LHCN-M2 (cell line): ENCODE measurements at regions not wholly inside any gene's neighbourhood (a gene's known extent, or its start where the extent isn't known, plus 50 kb on each side); places are given as distances from the start of the nearest gene placed in this dataset.
"Not testable (repeated sequence)": the region's sequence is repeated elsewhere in the genome, so short reads cannot be mapped to it uniquely, and the experiment has no call there.

Experiments used
- DNase-seq: peaks from one replicate; pipeline ENCODE4 v3.0.0-alpha.2; 2012; ENCODE audit warnings: low read depth

- no peak for DNase-seq
Observed at GRCh38 chr2:16243411-16243996, 303.2 kb downstream of the MYCN start.

- no peak for DNase-seq
Observed at GRCh38 chr2:16242906-16243305, 302.6 kb downstream of the MYCN start.

- no peak for DNase-seq
Observed at GRCh38 chr2:16241166-16242160, 301.1 kb downstream of the MYCN start.

GRCh38 chr2:16240402-16240801 lies 300.1 kb downstream of the MYCN start:
- DNase-seq: no peak

- no peak for DNase-seq
Observed at GRCh38 chr2:16239296-16239850, 299.0 kb downstream of the MYCN start.

- DNase-seq: no peak
Observed at GRCh38 chr2:16238786-16239185, 298.4 kb downstream of the MYCN start.

- DNase-seq: no peak
Observed at GRCh38 chr2:16238001-16238761, 297.8 kb downstream of the MYCN start.

- no peak for DNase-seq
Observed at GRCh38 chr2:16235747-16236146, 295.4 kb downstream of the MYCN start.

- DNase-seq: not testable (repeated sequence)
Observed at GRCh38 chr2:16235291-16235690, 294.9 kb downstream of the MYCN start.

GRCh38 chr2:16228951-16229350 lies 288.6 kb downstream of the MYCN start:
- no peak for DNase-seq

- no peak for DNase-seq
Observed at GRCh38 chr2:16228471-16228870, 288.1 kb downstream of the MYCN start.

- DNase-seq: no peak
Observed at GRCh38 chr2:16227811-16228462, 287.6 kb downstream of the MYCN start.

GRCh38 chr2:16226943-16227664 lies 286.8 kb downstream of the MYCN start:
- DNase-seq: no peak

GRCh38 chr2:16226381-16226780 lies 286.0 kb downstream of the MYCN start:
- DNase-seq: no peak

GRCh38 chr2:16225545-16225944 lies 285.2 kb downstream of the MYCN start:
- no peak for DNase-seq

GRCh38 chr2:16225071-16225470 lies 284.7 kb downstream of the MYCN start:
- no peak for DNase-seq

GRCh38 chr2:16224298-16225045 lies 284.1 kb downstream of the MYCN start:
- DNase-seq: no peak

GRCh38 chr2:16223841-16224177 lies 283.5 kb downstream of the MYCN start:
- no peak for DNase-seq

- no peak for DNase-seq
Observed at GRCh38 chr2:16223161-16223840, 283.0 kb downstream of the MYCN start.
